ENCODE measurements at regions not wholly inside any gene's neighbourhood (a gene's known extent, or its start where the extent isn't known, plus 50 kb on each side); places are given as distances from the start of the nearest gene placed in this dataset.

DNA sequence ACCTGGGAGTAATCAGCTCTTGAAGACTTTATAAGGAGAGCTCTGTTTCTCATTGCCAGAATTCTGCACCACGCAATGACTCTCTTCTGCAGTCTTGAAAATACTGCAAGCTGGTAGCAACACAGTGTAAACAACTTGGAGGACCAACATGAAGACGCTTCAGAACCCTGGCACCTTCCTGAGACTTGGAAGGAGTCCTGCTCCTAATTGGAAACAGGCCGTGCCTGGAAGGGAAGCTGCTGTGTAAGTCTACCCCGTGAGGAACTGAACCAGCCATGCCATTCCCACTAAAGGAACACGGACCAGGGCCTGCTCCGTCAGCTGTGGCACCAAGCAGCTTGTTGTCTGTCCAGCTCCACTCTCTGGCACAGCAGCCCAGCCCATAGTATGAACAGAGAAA lies 171.1 kb downstream of the PAX3 start:
- H4K20me1 ChIP-seq (ENCODE audit: insufficient read depth, low read length): no peaks in the 10 kb centered on the region
- 78% methylated on average over 3 of the region's 6 CpGs for WGBS (ENCODE audit: insufficient coverage)
- no peaks in the 10 kb centered on the region for H3K9me3 ChIP-seq (replicated peaks in 1 of 2; ENCODE audit: control insufficient read depth in 1 of 2, insufficient read depth in 1 of 2, low read length in 2 of 2)
- H3K27ac Mint-ChIP-seq: no peak overlapping the region
- no peak overlapping the region for H2AFZ ChIP-seq (ENCODE audit: insufficient read depth, low read depth, low read length, poor library complexity, severe bottlenecking)
- no peaks in the 10 kb centered on the region for H3K79me2 ChIP-seq (ENCODE audit: insufficient read depth, low read length)
- H3K4me1 Mint-ChIP-seq: no peaks in the 10 kb centered on the region
- H3K4me3 Mint-ChIP-seq: no peak overlapping the region
- H3K9me3 Mint-ChIP-seq: peaks cover 0 to 7% (median 0%) of the 10 kb centered on the region in 7 donors
- H3K27me3 ChIP-seq (ENCODE audit: control insufficient read depth in 2 of 2, insufficient read depth in 2 of 2, low read length in 2 of 2): no peaks in the 10 kb centered on the region
- no peak overlapping the region for H3K4me2 ChIP-seq (replicated peaks; ENCODE audit: extremely low read depth, low read length, poor library complexity, severe bottlenecking)
- intact Hi-C loops (cut with micrococcal nuclease): no loop called here
- H3K9ac ChIP-seq (ENCODE audit: insufficient read depth, low read length, poor library complexity, severe bottlenecking): no peak overlapping the region
- no peaks in the 10 kb centered on the region for H3K4me1 ChIP-seq (ENCODE audit: control insufficient read depth in 1 of 2, insufficient read depth in 2 of 2, low read length in 2 of 2)
- TF ChIP-seq, protein P1, sequence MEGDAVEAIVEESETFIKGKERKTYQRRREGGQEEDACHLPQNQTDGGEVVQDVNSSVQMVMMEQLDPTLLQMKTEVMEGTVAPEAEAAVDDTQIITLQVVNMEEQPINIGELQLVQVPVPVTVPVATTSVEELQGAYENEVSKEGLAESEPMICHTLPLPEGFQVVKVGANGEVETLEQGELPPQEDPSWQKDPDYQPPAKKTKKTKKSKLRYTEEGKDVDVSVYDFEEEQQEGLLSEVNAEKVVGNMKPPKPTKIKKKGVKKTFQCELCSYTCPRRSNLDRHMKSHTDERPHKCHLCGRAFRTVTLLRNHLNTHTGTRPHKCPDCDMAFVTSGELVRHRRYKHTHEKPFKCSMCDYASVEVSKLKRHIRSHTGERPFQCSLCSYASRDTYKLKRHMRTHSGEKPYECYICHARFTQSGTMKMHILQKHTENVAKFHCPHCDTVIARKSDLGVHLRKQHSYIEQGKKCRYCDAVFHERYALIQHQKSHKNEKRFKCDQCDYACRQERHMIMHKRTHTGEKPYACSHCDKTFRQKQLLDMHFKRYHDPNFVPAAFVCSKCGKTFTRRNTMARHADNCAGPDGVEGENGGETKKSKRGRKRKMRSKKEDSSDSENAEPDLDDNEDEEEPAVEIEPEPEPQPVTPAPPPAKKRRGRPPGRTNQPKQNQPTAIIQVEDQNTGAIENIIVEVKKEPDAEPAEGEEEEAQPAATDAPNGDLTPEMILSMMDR (IDR thresholded peaks at IDR 0.05): no peak
- no peaks in the 10 kb centered on the region for H3K36me3 ChIP-seq (replicated peaks in 1 of 2; ENCODE audit: control insufficient read depth in 1 of 2, insufficient read depth in 2 of 2, low read length in 2 of 2)
- no peak overlapping the region for H3K4me3 ChIP-seq (replicated peaks in 1 of 3; ENCODE audit: low read depth in 2 of 3, low read length in 3 of 3)
- no peaks in the 10 kb centered on the region for H3K27me3 Mint-ChIP-seq (ENCODE audit: low read depth in 3 of 3)
- H3K27ac ChIP-seq (ENCODE audit: low read depth in 1 of 2, low read length in 2 of 2): no peak overlapping the region
- no peaks in the 10 kb centered on the region for H3K36me3 Mint-ChIP-seq
- DNase-seq: no peak

GRCh38 chr2:222120933-222121332 lies 177.9 kb downstream of the PAX3 start:
- H3K9ac ChIP-seq (ENCODE audit: insufficient read depth, low read length, poor library complexity, severe bottlenecking): no peak overlapping the region
- H3K9me3 Mint-ChIP-seq: peaks cover 0 to 4% (median 0%) of the 10 kb centered on the region in 7 donors
- no peaks in the 10 kb centered on the region for H3K27me3 ChIP-seq (ENCODE audit: control insufficient read depth in 2 of 2, insufficient read depth in 2 of 2, low read length in 2 of 2)
- intact Hi-C loops (cut with micrococcal nuclease): no loop called here
- no peak overlapping the region for H3K27ac Mint-ChIP-seq
- H3K27me3 Mint-ChIP-seq (ENCODE audit: low read depth in 3 of 3): peaks cover 0 to 1% (median 0%) of the 10 kb centered on the region in 3 donors
- no peaks in the 10 kb centered on the region for H3K4me1 ChIP-seq (ENCODE audit: control insufficient read depth in 1 of 2, insufficient read depth in 2 of 2, low read length in 2 of 2)
- TF ChIP-seq, protein P1 (IDR thresholded peaks at IDR 0.05): no peak
- H3K4me2 ChIP-seq (replicated peaks; ENCODE audit: extremely low read depth, low read length, poor library complexity, severe bottlenecking): no peak overlapping the region
- no peaks in the 10 kb centered on the region for H3K36me3 ChIP-seq (replicated peaks in 1 of 2; ENCODE audit: control insufficient read depth in 1 of 2, insufficient read depth in 2 of 2, low read length in 2 of 2)
- no peaks in the 10 kb centered on the region for H3K36me3 Mint-ChIP-seq
- DNase-seq: no peak
- no peaks in the 10 kb centered on the region for H3K4me1 Mint-ChIP-seq
- H2AFZ ChIP-seq (ENCODE audit: insufficient read depth, low read depth, low read length, poor library complexity, severe bottlenecking): no peak overlapping the region
- H3K79me2 ChIP-seq (ENCODE audit: insufficient read depth, low read length): no peaks in the 10 kb centered on the region
- no peak overlapping the region for H3K4me3 ChIP-seq (replicated peaks in 1 of 3; ENCODE audit: low read depth in 2 of 3, low read length in 3 of 3)
- H3K4me3 Mint-ChIP-seq: no peak overlapping the region
- H3K9me3 ChIP-seq (replicated peaks in 1 of 2; ENCODE audit: control insufficient read depth in 1 of 2, insufficient read depth in 1 of 2, low read length in 2 of 2): no peaks in the 10 kb centered on the region
- no peaks in the 10 kb centered on the region for H4K20me1 ChIP-seq (ENCODE audit: insufficient read depth, low read length)
- no peak overlapping the region for H3K27ac ChIP-seq (ENCODE audit: low read depth in 1 of 2, low read length in 2 of 2)

Data from CD14-positive monocyte (primary cell).